Fibroblast of the aortic adventitia (primary cell): ENCODE measurements at regions not wholly inside any gene's neighbourhood (a gene's known extent, or its start where the extent isn't known, plus 50 kb on each side); places are given as distances from the start of the nearest gene placed in this dataset.
A peak's percentile ranks its signal among the peaks of the same experiment; 100 is the strongest.

ENCODE experiments used
- DNase-seq: peaks from one replicate; pipeline ENCODE4 v3.0.0-alpha.2; 2010; ENCODE audit warnings: low read depth
- H3K4me3 ChIP-seq: 2 replicates; pipeline ENCODE4 v1.5.1; 2011; ENCODE audit warnings: low read depth, mild to moderate bottlenecking, control low read depth, low read length, moderate library complexity
- CTCF ChIP-seq: IDR thresholded peaks from 2 replicates; pipeline ENCODE4 v1.5.1; 2011; ENCODE audit warnings: mild to moderate bottlenecking, low read length, control low read depth, inconsistent platforms; ENCODE audit not compliant: insufficient read depth

GRCh38 chrX:149992918-149993317, 54.6 kb upstream of the EOLA2 start:
- peak; percentile 16 for DNase-seq
- no peak for TF ChIP-seq CTCF
- no peak overlapping the region for H3K4me3 ChIP-seq

GRCh38 chrX:149993989-149994388, 55.7 kb upstream of the EOLA2 start:
- no peak for TF ChIP-seq CTCF
- no peak for DNase-seq

GRCh38 chrX:149996515-149996914, 58.2 kb upstream of the EOLA2 start:
- DNase-seq, result no peak
- no peak overlapping the region for H3K4me3 ChIP-seq
- no peak for TF ChIP-seq CTCF

More at GRCh38 chrX:149993989-149994388, 55.7 kb upstream of the EOLA2 start:
- H3K4me3 ChIP-seq, result no peak overlapping the region

- no peak for DNase-seq
Measured at GRCh38 chrX:150005027-150005426, 66.7 kb upstream of the EOLA2 start.

GRCh38 chrX:150007356-150007755, 69.1 kb upstream of the EOLA2 start:
- TF ChIP-seq CTCF, result no peak
- no peak overlapping the region for H3K4me3 ChIP-seq
- DNase-seq, result peak; percentile 6

More at GRCh38 chrX:150005027-150005426, 66.7 kb upstream of the EOLA2 start:
- TF ChIP-seq CTCF, result no peak
- H3K4me3 ChIP-seq, result no peak overlapping the region

GRCh38 chrX:150012647-150013381, 74.5 kb upstream of the EOLA2 start:
- TF ChIP-seq CTCF, result no peak
- DNase-seq, result peak; percentile 41
- H3K4me3 ChIP-seq, result no peak overlapping the region

- no peak for TF ChIP-seq CTCF
- no peak for DNase-seq
- no peak overlapping the region for H3K4me3 ChIP-seq
Measured at GRCh38 chrX:150014525-150014924, 76.2 kb upstream of the EOLA2 start.
